ENCODE measurements at regions not wholly inside any gene's neighbourhood (a gene's known extent, or its start where the extent isn't known, plus 50 kb on each side); places are given as distances from the start of the nearest gene placed in this dataset.
"Not testable (repeated sequence)": the region's sequence is repeated elsewhere in the genome, so short reads cannot be mapped to it uniquely, and the experiment has no call there.

DNA sequence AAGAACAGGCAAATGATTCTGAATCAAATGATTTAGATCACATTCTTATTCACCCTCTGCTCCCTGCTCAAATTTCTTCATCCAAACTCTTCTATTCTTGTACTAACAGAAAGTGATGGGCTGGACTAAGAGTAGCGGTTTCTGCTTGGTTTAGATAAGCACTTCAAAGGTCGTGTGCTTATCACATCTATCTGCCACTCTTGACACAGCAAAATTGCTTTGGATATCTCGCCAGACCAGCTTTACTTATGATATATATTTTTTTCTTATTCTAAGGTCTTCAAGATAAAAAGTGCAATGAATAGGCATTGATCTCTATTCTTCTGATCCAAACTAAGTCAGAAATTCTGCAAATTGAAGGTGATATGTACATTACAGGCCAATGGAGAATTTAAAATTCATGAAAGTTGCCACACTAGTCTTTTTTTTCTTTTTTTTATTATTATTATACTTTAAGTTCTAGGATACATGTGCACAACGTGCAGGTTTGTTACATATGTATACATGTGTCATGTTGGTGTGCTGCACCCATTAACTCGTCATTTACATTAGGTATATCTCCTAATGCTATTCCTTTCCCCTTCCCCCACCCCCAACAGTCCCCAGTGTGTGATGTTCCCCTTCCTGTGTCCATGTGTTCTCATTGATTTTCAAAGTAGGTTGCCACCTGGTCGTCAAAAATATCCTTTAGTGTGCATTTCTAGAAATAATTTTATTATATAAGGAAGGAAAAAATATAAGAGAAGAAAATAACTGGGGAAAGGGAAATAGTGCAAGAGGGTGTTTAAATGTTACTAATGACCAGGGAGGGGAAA lies 1941.0 kb upstream of the RAG2 start:
- DNase-seq, result no peak

DNA sequence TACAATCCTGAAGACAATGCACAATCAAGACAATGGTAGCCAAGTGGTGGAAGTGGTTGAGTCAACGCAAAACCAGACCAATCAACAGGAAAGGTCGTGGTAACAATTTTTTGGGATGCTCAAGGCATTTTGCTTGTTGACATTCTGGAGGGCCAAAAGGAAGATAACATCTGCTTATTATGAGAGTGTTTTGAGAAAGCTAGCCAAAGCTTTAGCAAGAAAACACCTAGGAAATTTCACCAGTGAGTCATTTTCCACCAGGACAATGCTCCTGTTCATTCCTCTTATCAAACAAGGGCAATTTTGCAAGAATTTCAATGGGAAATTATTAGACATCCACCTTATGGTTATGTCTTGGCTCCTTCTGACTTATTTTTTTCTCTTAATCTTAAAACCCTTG lies 1932.2 kb upstream of the RAG2 start:
- no peak for DNase-seq

DNA sequence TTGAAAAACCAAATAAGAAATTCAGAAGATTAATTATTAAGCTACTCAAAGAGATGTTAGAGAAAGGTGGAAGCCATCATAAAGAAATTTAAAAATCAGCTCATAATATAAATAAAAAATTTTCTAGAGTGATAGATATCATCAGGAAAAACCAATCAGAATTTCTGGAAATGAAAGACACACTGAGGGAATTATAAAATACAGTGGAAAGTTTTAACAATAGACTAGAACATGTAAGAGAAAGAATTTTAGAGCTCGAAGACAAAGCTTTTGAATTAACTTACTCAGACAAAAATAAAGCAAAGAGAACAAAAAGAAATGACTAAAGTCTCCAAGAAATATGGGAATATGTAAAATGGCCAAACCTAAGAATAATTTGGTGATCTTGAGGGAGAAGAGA lies 1926.9 kb upstream of the RAG2 start:
- DNase-seq, result no peak

DNA sequence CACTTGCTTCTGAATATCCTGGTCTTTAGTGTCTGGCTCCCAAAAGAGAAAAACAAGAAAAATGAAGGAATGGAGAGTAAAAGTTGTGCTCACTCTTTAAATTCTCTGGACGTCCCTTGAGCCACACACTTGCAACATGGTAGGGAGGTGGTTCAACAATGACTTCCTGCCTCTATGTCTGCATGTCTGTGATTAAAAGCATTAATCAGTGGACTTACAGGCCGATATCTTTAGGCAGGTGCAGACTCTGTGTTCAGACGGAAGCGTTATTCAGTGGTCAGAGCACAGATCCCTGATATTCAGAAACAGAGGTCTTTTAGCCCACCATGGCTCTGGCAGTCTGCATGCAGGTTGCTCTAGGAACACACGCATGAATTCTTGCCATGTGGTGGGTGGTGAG lies 1920.0 kb upstream of the RAG2 start:
- DNase-seq, result no peak

DNA sequence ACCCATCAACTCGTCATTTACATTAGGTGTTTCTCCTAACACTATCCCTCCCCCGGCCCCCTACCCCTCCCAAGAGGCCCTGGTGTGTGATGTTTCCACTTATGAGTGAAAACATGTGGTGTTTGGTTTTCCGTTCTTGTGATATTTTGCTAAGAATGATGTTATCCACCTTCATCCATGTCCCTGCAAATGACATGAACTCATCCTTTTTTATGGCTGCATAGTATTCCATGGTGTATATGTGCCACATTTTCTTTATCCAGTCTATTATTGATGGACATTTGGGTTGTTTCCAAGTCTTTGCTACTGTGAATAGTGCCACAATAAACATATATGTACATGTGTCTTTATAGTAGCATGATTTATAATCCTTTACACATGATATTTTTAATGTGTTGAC lies 1914.8 kb upstream of the RAG2 start:
- not testable (repeated sequence) for DNase-seq

DNA sequence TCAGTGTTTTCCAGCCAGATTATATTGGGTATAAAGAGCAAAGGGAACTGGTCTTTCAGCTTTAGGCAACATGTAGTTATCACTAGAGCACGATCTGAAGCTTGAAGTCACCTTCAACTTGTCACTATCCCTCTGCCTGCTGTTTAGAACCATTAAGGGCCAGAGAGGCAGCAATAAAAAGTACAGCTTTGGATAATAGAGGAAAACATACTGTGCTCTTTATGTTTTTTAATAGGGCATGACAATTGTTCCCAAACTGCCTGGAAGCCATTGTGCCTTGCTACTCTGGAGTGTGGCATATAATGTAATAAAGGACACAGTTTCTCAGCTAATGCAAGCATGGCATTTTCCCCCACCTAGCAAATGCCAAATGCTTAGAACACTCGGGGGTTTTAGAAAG lies 1912.0 kb upstream of the RAG2 start:
- no peak for DNase-seq

DNA sequence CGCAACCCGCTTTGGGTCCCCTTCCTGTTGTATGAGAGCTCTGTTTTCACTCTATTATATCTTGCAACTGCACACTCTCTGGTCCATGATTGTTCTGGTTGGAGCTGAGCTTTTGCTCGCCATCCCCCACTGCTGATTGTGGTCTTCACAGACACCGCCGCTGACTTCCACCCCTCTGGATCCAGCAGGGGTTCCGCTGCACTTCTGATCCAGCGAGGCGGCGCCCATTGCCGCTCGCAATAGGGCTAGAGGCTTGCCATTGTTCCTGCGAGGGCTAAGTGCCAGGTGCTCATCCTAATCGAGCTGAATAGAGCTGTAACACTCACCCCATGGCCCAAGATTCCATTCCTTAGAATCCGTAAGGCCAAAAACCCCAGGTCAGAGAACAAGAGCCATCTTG lies 1905.8 kb upstream of the RAG2 start:
- DNase-seq, result no peak

DNA sequence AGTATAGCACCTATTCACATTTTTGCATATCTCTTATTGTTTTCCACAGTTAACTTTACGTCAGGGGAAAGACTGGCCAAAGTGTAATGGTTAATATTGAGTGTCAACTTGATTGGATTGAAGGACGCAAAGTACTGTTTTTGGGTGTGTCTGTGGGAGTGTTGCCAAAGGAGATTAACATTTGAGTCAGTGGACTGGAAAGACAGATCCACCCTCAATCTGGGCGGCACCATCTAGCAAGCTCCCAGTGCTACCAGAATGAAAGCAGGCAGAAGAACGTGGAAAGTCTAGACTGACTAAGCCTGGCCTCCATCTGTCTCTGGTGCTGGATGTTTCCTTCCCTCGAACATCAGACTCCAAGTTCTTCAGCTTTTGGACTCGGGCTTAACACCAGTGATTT lies 1900.7 kb upstream of the RAG2 start:
- DNase-seq, result no peak

DNA sequence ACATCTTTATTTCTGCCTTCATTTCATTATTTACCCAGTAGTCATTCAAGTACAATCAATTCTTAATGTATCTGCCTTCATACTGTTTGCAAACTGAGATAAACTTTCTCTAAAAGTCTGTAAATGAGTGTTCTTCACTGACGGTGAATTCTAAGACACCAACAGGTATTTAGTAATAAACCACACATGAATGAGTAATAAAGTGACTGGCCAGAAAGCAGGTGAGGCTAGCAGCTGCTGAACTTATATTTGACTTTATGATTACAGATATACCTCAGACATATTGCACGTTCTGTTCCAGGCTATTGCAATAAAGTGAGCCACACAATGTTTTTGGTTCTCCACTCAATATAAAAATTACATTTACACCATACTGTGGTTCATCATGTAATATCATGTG lies 1894.0 kb upstream of the RAG2 start:
- no peak for DNase-seq

DNA sequence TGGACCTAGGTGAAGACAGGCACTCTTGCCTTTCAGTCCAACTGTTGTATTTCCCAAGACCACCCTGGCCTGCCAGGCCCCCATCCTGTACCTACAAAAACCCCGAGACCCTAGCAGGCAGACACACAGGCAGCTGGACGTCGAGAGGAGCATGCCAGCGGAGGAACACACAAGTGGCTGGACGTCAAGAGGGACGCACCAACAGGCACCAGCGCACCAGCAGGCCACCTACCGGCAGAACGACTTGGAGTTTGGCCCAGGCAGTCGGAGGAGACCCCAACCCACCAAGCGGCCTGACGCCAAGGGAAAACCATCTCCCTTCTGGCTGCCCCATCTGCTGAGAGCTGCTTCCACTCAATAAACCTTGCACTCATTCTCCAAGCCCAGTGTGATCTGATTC lies 1883.4 kb upstream of the RAG2 start:
- DNase-seq, result no peak

DNA sequence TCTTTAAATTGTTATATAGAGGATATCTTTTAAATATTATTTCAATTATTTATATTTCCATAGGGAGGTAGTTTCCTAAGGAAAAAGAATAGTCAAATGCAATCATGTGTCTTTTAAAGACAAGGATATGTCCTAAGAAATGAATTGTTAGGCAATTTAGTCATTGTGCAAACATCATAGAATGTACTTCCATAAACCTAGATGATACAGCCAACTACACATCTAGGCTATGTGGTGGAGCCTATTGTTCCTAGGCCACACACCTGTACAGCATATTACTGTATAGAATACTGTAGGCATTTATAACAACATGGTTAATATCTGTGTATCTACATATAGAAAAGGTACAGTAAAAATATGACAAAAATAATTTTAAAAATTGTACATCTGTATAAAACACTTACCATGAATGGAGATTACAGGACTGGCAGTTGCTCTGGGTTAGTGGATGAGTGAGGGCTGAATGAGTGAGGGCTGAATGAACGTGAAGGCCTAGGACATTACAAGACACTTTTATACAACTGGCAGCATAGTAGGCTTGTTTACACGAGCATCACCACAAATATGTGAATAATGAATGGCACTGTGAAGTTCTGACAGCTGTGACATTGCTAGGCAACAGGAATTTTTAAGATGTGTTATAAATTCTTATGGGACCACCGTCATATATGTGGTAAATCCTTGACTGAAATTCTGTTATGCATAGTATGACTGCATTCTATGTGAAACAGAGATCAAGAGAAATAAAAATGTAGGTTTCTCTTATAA lies 1879.0 kb upstream of the RAG2 start:
- DNase-seq, result no peak

DNA sequence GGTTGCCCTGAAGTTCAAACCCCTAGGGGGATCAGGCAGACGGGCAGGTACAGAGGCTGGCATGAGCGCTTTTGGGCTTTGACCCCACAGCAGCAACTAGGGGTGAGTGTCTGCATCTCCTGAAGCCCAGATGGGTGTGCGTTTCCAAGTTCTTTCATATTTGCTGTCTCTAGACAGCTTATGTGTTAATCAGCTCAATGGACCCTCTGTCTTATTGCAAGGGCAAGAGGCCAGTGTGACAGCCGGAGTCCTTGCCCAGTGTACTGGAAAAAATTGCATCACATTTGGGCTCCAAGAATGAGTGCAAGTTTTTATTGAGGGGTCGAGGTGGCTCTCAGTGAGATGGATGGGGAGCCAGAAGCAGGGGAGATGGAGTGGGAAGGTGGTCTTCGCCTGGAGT lies 1863.7 kb upstream of the RAG2 start:
- DNase-seq, result no peak

DNA sequence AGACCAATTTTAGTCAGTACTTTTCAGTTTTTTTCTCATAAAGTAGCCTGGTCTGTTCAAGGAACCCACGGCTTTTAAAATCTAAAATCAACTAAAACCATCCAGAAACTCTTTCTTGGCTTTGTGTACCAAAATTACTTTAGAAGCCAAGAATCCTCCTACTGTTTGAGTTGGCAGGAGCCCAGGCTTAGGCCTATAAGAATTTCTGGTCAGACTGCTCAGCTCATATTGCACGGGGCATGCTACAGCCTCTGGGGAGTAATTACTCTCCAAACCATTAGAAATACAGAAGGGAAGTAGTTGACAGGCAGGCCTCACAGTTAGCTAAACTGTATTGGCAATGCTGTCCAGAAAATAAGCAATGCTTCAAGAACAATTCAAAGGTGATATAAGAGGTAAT lies 1862.9 kb upstream of the RAG2 start:
- no peak for DNase-seq

DNA sequence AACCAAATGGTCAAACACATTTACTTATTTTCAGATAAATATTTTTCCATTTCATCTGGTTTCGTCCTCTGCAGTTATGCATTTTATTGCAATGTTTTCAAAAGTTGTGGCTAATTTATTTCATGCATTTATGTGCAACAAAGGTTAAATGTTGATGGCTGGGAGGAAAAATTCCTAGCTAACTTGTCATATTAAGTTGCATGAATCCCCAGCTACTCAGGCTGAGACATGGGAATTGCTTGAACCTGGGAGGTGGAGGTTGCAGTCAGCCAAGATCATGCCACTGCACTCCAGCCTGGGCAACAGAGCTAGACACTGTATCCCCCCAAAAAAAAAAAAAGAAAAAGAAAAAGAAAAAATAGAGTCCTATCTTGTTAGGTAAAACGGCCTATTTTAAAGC lies 1862.4 kb upstream of the RAG2 start:
- DNase-seq, result no peak

DNA sequence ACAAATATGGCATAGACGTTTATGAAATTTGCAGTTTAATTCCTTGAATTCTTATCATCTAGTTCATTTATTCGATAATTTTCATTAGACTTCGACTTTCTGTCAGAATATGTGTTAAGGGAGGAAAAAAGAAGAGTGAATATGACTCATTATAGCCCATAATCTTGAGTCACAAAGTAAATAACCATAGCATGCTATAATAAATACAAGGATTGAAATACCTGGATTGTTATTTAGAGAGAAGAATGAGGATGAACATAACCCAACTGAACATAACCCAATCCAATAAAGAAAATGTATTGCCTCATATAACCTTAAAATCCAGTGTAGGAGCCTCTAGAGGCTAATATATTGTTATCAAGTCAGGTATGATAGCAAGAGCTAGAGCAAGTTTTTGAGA lies 1858.3 kb upstream of the RAG2 start:
- no peak for DNase-seq

DNA sequence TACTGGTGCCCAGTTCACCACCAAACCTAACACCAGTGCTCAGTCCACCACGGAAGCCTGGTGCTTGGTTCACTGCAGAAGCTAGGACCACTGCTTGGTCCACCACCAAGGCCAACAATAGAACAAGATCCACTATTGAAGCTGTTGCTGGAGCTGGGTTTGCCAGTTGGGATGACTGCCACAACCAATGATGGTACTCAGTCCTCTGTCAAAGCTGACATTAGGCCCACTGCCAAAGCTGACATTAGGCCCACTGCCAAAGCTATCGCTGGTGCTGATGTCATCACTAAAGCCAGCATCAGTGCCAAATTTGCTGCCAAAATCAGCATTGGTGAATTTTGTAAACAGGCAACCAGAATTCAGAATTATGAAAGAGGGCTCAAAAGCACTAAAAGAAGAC lies 1850.2 kb upstream of the RAG2 start:
- DNase-seq, result no peak

DNA sequence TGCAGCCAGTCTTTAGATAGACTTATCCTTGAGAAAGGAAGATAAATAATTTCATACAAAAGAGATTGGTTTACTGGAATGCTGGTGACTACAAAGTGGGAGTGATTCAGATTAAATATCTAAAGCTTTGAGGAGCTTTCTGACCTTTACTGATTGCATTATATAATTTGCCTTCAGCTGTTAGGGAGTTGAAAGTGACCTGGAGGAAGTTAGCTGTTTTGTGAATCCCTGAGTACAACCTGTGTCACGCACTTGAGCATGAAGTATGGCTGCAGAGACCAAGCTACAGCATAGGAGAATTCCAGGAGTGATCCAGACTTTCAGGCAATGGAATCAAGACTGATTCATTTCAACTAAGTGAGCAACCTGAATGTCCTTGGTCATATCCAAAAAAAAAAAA lies 1848.3 kb upstream of the RAG2 start:
- DNase-seq, result no peak

DNA sequence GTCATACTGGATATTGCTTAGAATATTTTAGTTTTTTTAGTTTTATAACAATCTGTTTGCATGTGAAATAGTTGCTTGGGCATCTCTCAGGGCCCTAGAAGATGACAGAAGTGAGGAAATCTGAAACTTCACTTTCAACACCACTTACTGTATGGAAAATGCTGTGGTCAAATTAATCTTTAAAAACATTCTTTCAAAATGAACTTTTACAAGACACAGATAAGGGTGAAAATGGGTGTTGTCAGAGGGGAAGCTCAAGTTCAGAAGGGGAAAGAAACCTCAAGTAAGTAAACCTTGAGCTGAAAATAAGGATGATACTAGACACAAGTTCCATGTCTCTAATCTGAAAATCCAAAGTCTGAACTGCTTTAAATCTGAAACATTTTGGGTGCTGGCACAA lies 1840.1 kb upstream of the RAG2 start:
- no peak for DNase-seq

DNA sequence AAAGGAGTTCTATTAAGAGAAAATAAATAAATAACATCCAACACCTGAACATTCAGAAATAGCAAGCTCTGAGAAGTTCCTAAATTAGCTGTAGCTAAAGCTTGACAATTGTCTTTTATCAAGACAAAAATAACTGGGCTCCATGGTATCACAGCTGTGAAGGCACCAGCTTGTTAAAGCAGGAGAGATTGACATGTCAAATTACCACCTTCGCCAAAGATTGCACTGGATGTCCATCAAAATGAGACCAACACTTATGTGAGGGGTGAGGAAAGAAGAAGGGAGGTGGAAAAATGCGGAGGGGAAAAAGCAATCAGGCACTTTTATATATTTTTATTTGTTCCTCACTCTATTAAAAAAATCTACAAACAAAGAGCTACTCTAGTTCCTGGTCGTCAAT lies 1827.5 kb upstream of the RAG2 start:
- no peak for DNase-seq

DNA sequence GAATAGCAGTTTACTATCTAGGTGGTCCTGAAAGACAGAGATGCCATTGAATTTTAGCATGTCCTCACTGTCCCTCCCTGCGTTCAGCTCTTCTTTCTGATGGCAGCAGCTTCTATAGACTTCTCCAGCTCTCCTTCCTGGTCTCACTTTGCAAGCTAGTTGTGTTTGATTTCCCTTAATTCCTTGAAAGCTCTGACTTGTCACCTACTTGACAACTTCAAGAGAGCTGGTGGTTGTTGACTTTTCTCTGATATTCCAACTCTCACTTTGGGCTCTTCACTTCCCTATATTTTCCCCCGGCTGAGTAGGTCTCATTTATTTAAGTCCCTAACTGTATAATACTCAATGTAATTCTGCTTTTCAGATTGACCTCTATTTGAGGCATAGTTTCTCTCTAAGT lies 1825.0 kb upstream of the RAG2 start:
- DNase-seq, result no peak

DNA sequence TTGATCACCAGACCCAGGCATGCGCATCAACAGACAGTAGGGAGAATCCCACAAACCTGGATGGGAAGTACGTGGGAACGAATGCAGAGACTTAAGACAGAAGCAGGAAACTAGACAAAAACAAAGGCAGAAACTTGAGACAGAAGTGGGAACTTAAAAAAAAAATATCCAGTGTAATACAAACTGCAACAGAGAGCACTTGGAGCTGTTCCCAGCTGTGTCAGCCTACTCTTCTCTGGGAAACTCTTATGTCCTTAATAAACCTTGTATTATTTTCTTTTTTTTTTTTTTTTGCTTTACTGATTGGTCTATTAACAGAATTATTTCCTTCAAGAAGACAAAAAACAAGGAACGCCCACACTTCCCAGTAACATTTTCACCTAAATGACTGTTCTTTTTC lies 1818.1 kb upstream of the RAG2 start:
- DNase-seq, result no peak

DNA sequence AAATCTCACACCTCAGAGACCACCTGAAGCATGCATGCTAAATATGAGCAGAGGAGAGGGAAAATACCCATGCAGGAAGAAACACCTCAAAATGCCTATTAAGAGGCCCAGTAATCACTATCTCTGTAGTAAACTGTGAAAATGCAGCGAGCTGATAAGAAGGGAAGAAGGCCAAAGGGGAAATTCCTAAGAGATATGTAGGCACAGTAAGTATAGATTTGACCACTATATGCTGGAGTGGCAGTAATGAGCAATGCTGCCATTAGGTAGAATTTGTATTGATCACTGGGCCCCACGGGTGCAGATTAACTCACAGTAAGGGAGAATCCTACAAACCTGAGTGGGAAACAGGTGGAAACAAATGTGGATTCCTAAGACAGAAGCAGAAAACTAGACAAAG lies 1813.1 kb upstream of the RAG2 start:
- DNase-seq, result no peak

DNA sequence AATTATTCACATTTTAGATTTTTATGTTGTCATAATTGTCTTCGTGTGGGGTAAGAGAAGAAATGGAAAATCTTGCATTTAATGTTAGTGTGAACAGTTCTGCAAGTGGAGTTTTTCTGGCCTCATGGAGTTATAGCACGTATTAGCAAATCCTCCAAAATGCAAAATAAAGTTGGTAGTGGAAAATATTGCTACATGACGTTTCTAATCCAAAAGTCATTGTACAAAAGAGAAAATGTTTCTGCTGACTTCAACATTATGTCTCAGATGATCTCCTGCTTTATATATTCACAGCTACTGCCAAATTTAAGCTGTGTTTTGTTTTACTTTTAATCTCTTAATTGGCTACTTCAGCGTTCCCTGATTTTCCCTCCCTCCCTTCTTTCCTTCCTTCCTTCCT lies 1804.0 kb upstream of the RAG2 start:
- DNase-seq, result no peak

DNA sequence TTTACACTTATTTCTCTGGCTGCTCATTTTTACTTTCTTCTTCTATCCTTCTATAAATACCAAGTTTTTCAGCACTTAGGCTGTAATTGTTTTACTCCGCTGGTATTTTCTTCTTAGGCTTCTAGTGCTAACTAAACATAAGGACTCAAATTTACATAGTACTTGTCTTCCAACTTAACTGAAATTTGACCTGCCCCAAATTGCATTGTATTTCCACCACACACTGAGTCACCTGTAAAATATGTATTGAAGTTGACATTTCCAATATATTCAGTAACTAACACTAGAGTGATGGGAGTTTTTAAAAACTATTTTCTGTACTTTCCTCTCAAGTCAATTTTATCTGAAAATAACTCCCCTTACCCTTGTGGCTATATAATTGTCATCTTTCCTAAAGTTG lies 1794.1 kb upstream of the RAG2 start:
- DNase-seq, result no peak

DNA sequence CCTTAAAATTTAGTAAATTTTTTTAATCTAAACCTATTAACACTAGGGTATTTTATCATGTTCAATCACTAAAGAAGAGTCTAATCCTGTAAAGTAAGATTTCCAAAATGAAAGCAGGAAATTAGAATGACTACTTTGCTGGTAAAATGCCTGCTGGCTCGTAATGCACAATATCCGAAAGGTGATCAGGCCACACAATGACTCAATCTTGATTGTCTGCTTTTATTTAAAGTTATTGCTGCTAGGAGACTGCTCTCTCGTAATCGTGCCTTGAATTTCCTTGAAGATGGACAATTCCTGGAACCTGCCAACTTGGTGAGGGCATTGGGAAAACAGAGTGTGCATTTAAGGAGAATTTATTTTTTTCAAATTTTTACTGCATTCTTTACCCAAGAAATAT lies 1786.5 kb upstream of the RAG2 start:
- DNase-seq, result no peak
